HCT116 (cell line): ENCODE measurements at regions not wholly inside any gene's neighbourhood (a gene's known extent, or its start where the extent isn't known, plus 50 kb on each side); places are given as distances from the start of the nearest gene placed in this dataset.

ENCODE experiments used
- EZH2 ChIP-seq: fragments of 200-600 bp; sonication (generic); IDR thresholded peaks from 2 replicates; pipeline ENCODE4 v1.6.1; 2017; ENCODE audit warnings: antibody characterized with exemption, mixed run types
- TF ChIP-seq, protein P1 (sequence below), 3 experiments: fragments of 200-600 bp in 1 of 3; sonication (generic) in 1 of 3; IDR thresholded peaks in 2 of 3; conservative IDR thresholded peaks in 1 of 3; 2 replicates each; pipeline ENCODE4 v1.5.1; 2012 to 2017; ENCODE audit warnings: low read depth in 2 of 3, low read length in 2 of 3, antibody characterized with exemption in 1 of 3, borderline replicate concordance in 1 of 3, control low read depth in 1 of 3, mild to moderate bottlenecking in 1 of 3, mixed read lengths in 1 of 3, mixed run types in 1 of 3, moderate library complexity in 1 of 3; ENCODE audit not compliant: insufficient read depth in 1 of 3

DNA sequence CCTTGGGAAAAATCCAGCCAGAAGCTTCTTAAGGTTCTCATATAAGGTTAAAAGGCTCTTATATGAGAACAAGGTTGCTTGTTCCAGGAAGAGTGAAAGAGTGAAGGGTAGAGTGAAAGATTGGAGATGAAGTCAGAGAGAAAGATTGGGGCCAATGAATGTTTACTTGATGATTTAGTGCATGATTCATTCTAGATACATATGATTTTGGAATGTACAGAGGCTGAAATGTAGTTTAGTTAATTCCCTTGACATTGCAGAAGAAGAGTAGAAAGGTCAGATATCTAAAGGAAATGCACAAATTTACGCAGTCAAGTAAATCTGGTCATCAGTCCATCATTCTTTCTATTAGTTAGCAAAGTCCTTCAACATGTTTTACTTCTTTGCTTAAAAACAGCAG is 619.8 kb upstream of the ZNF717 start:
- TF ChIP-seq EZH2, result no peak
- TF ChIP-seq, protein P1, sequence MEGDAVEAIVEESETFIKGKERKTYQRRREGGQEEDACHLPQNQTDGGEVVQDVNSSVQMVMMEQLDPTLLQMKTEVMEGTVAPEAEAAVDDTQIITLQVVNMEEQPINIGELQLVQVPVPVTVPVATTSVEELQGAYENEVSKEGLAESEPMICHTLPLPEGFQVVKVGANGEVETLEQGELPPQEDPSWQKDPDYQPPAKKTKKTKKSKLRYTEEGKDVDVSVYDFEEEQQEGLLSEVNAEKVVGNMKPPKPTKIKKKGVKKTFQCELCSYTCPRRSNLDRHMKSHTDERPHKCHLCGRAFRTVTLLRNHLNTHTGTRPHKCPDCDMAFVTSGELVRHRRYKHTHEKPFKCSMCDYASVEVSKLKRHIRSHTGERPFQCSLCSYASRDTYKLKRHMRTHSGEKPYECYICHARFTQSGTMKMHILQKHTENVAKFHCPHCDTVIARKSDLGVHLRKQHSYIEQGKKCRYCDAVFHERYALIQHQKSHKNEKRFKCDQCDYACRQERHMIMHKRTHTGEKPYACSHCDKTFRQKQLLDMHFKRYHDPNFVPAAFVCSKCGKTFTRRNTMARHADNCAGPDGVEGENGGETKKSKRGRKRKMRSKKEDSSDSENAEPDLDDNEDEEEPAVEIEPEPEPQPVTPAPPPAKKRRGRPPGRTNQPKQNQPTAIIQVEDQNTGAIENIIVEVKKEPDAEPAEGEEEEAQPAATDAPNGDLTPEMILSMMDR (IDR thresholded peaks at IDR 0.05 in 2 of 3, conservative IDR thresholded peaks at IDR 0.05 in 1 of 3; ENCODE audit: borderline replicate concordance in 1 of 3, insufficient read depth in 1 of 3, low read depth in 2 of 3, low read length in 2 of 3), result no peak
